ENCODE measurements at regions not wholly inside any gene's neighbourhood (a gene's known extent, or its start where the extent isn't known, plus 50 kb on each side); places are given as distances from the start of the nearest gene placed in this dataset.

DNA sequence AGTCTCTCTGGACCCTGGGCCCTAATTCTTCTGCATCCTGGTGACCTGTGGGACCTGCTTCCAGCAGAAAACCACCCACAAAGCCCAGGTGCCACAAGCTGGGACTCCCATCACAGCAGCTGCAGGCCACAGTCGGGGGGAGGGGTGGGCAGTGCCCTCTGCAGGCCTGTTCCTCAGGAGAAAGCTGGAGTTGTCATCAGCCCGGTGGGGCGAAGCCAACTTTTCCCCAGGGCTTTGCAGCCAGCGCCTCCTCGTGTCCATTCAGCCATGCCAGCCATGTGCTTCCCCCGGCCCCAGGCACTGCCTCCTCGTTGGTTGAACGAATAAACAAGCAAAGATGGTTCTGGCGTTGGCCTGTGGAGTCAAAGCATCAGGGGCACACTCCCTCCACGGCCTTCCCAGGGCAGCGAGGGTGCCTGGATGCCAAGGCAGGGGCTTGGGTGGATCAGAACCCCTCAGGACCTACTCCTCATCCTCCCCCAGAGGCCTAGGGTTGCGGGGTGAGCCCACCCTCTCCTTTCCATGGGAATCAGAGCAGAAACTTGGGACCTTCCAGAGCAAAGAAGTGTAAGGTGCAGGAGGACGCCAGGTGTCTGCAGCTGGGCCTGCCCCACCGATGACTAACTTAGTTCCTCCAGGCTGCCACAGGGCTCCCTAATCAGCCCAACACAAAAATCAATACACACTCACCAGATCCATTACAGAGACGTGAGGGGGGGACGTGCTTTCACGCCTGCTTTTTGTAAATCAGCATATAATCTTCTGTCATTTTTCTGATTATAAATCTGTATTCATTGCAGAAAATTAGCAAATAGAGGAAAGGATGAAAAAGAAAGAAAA lies 75.7 kb upstream of the RAB6C start:
- DNase-seq (ENCODE audit: low spot score), result no peak

DNA sequence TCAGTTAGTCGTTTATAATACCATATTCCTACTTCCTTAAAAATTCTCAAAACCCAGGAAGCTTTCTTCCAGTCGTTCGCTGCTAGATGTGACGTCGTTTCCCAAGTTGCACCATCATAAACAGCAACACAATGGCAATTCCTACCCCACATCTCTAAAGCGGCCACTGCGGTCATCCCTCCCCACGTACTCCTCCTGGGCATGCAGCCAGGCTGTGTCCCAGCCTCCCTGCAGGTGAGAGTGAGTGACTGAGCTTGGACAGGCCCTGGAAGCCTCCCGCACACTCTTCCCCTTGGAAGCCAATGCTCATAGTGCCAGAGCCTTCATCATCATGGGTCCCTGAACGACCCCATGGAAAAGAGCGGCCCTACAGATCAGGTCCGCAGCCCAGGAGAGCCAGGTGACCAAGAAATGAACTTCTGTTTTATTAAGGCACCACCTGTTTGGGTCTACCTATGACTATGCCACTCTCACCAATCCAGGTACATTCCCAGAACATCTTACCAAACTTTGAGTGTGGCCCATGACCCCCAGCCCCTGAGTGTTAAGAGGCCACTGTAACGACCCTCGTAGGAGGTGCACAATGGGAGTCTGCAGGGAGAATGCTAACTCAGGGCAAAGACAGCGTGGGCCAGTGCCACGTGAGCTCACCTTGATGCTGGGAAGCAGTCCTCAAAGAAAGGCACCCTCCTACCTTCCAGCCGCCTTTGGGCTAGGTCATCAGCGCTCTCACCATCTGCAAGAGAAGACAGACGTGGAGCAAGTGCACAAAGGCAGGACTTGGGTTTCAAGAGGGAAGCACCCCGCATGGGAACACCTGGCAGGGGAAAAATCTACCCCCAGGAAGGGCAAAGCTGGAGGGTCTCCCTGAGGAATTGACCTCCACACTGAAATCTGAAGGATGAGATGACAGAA lies 74.7 kb upstream of the RAB6C start:
- DNase-seq (ENCODE audit: low spot score), result no peak

DNA sequence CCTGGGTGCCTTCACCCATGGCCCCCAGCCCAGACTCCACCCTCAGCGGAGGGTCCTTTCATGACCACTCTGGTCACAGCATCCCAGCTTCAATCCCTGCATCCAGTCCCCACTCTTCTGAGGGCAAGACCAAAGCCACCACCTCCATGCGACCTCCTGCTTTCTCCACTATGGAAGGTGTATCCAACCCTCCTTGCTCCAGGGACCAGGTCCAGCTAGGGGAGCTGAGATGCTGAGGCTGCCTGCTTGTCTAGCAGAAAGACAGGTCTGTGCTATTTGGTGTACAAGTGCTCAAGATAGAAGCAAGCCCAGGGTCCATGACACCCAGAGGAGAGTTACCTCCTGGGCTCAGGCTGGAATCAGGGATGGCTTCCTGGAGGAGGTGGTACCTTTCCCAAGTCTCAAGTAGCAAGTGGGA lies 73.8 kb upstream of the RAB6C start:
- DNase-seq (ENCODE audit: low spot score), result no peak

DNA sequence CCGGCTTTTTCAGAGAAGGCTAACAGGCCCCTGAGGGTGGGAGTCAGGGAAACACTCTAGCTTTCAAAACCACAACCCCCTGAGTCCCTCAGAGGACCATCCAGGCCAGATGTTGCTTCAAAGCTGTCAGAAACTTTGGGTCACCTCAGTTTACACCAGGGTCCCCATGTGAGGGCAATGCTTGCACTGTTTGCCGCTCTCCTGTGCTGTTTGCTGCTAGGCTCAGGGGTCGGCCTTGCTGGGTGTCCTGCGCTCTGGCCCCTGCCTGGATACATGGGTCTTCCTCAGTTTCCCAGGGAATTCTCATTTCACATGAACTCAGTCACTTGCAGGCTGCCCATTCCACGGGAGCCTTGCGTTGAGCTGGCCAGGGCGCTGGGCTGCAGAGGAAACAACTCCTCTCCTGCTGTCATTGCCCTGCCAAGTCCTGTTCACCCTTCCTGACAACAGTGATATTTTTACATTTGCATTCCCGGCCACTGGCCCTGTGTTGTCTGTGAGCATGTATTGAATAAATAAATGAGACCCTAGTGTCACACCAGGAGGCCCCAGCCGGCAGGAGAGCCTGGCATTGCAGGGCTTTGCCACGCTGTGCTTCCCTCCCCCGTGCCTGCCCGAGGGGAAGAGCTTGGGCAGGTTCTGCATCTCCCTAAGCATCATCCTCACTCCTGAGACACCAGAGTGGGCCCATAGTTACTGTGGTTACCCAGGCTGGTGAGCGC lies 73.2 kb upstream of the RAB6C start:
- DNase-seq (ENCODE audit: low spot score), result no peak

DNA sequence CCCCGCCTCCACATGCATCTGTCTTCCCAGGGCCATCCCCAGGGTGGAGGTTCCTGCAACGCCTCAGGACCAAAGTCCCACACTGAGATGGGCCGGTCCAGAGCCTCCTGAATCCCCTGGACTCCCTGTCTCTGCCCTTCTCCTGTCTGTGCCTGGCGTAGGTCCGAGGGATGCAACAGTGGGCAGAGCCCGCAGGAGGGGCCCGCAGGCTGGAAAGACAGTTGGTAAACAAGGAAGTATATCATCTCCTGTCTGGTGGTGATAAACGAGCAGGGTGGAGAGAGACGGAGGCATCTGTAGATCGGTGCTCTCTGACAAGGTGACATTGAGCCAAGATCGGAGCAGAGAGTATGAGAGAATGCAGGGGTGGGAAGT lies 72.6 kb upstream of the RAB6C start:
- no peak for DNase-seq (ENCODE audit: low spot score)

DNA sequence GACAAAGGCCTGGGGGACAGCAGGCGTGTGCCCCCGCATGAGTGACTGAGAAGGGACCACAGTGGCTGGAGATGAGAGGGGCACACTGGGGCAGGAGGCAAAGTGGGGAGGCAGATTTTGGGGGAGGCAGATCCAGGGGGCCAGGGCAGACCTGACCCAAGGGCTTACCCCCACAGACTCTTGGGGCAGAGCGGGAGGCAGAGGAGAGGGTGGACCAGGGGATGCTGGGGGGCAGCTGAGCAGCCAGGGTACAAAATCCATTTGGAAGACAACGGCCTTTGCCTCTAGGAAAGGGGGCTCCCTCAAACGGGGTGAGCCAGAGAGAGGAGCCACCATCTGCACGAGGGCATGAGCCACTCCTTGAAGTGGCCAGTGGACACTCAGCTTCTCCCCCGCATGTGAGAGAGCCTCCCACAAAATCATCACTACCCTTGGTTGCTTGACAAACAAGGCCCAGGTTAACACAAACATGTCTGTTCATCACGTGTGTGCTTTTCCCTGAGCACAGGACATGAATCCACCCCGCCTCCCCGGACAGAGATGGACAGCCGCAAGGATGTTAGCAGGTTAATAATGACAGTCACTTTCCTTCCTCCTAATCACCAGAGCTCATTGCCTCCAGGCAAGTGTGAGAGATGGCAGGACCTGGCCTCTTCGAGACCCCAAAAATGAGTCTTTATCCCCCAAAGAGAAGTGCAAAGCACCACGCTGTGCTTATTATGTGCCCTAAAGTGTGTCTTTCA lies 72.0 kb upstream of the RAB6C start:
- no peak for DNase-seq (ENCODE audit: low spot score)

DNA sequence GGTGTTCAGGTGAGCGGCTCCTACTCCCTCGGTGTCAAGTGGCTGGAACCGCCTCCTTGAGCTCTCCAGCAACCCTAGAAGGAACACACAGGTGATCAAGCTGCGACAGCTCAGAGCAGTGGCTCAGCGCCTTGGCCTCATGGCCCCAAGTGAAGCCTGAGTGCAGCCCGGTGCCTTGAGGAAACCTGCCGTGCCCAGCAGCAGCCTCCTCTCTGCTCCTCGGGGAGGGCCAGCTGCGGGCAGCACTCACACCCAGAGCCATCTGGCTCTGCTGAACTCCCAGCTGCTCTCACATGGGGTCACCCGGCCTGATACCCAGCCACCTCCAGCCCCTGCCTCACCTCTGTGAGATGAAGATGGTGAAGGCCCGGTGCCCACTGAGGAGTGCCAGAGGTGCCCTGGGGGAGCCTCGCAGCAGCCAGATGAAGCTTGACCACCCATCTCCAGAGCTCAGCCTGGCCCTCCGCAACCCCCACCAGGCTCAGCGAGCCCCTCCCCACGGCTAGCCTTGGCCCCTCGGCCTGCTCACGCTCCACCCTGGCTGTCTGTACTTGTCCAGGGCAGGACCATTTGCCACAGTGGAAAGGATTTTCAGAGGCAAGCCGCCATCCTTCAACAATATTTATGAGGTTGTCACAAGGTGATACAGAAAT lies 70.6 kb upstream of the RAB6C start:
- no peak for DNase-seq (ENCODE audit: low spot score)

DNA sequence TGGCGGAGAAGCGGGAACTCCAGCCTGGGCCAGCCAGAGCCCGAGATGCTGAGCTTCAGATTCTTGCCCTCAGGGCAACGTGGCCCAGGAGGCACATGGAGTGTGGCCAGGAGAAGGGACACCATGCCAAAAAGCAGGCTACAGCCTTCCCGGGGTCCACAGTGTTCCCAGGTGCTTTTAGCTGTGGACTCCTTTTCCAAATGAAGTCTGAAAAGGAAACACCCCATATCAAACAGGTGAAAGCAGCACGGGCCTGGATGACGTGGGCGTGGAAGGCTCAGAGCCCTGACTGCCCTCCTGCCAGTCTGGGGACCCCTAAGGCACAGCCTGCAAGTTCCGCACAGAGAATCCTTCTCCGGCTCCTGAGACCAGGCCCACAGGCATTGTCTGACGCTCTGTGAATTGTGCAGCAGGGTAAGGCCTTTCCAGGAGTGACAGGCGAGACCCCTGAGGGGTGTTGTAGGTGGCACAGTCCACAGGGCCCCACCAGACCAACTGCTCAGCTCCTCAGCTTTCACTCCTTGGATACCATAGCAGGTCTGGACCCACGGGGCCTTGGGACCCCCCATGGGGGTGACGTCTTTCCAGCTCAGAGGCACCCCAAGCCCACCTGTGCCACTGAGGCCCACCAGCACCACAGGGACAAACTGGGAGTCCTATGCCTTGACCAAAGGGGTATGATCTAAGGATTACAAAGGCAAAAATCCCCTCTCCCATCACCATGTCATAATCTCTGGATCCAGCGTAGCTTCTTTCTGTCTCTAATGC lies 69.6 kb upstream of the RAB6C start:
- no peak for DNase-seq (ENCODE audit: low spot score)

DNA sequence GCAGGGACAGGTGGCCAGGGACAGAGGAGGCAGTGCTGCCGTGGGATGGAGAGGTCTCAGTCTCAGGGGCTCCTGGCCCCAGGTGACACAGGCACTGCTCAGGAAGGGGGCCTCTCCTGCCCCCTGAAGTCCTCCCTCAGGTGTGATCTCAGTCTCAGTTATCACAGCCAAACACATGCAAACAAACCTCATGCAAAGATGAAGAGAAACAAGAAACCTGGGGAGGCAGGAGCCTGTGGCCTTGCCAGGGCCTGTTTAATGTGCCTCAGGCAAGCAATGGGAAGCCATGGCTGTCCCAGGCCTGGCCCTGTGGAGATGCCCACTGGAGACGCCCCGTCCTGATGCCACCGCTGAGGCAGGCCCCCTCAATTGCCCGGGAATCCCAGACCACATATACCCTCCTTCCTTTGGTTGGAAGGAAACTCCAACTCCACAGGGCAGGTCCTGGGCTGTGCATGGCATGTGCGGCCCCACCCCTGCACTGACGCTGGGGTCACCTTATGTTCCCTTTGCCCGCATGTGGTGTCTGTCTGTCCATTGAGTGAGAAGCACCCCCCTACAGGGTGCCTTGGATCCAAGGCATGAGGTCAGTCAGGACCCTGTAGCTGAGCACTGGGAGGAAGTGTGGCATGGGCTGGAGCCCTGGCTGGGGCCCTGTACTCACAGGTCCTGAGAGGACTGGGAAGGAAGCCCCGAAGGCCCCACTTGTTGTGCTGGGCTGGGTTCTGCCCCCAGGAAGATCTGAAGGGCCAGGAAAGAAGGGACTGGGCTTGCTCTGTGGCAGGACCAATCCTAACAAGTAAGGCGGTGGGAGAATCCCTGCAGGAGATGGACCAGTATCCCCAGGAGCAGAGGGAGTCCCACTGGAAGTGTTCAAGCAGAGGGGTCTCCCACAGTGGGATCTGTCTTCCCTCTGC lies 68.8 kb upstream of the RAB6C start:
- DNase-seq (ENCODE audit: low spot score), result no peak

DNA sequence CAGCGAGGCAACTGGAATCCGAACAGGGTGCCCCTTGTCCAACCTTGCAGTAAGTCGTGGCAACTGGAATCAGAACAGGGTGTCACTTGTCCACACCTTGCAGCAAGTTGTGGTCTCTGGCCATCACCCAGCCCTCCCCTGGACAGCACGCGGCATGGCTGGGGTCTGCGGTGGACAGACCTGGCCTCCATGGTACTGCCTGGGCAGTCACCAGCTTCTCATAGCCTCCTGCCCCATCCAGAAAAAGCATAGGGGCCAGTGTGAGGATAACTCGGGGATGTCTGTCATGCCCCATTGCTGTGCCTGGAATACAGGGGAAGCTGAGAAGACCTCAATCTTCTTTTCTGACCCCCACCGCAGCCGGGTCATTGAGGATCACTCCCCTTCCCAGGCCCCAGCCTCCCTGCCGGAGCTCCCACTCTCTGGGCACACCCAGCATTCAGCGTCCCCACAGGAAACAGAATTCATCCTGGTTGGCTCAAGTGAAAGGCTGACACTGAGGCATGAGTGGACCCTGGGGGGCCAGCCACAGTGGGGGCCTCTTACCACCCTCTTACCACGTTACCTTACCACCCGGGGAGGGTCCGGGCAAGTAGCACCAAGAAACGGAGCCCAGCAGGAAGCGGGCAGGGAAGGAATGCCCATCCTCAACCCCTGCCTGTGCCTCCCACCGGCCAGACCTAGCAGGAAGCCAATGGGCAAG lies 68.0 kb upstream of the RAB6C start:
- DNase-seq (ENCODE audit: low spot score), result no peak

DNA sequence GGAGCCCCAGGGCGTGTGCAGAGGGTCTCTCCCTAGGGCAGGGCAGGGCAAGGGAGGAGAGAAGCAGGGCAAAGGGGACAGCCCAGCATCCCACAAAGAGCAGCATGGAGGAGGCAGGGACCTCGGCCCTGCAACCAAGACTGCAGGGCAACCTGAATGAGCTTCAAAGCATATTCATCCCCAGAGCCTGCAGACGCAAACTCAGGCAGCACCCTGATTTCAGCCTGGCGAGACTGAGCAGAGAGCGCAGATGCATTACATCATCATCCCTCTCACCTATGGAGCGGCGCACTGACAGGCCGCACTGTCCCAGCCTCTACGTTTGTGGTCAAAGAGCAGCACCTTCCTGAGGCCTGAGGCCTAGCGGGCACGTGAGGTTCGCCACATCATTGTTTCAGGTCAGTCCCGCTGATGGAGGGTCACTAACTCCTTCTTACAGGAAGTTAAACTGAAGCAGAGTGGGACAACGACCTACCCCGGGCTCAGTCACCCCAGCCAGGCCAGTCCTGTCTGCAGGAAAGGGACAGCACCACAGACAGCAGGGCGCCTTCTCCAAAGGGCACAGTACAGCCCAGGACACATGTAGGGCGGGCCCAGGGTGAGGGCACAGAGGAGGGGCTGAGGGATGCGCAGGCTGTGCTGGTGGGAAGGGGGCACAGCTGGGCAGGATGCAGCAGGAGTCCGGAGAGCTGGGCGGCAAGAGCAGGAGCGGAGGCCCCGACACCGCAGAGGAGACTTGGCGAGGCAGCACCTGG lies 67.2 kb upstream of the RAB6C start:
- DNase-seq (ENCODE audit: low spot score), result no peak

DNA sequence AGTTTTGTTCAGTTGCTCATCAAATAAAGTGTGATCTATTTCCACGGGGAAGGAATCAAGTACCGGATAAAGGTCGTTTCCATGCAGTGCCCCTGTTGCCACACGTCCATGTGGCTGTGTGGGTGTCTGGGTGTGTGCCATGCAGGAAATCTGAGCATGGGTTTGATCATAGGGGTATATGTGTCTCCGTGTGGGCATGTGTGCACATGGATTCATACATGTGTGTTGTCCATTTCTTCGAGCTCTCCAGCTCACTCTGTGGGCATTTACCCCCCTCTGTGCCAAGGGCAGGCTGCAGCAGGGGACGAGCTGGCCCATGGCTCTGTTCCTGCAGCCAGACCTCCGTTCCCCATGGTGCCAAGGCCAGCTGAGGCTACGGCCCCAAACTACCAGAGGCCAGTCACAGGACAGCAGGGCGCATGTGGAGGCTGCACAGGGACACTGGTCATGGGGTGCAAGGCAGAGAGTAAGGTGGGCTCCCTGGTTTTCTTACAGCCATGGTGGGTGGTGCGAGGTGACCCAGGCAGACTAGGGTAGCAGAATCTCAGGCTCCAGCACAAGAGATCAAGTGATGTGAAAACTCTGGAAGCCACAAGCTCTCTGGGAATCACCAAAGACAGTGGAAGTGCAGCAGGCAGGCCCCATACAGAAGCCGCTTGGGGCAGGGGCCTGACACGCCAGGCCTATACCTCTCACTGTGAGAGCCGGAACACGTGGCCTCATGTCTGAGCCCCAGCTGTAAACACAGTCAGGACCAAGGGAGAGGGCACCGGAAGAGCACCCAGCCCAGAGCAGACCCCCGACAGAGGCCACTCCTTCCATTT lies 66.4 kb upstream of the RAB6C start:
- no peak for DNase-seq (ENCODE audit: low spot score)

DNA sequence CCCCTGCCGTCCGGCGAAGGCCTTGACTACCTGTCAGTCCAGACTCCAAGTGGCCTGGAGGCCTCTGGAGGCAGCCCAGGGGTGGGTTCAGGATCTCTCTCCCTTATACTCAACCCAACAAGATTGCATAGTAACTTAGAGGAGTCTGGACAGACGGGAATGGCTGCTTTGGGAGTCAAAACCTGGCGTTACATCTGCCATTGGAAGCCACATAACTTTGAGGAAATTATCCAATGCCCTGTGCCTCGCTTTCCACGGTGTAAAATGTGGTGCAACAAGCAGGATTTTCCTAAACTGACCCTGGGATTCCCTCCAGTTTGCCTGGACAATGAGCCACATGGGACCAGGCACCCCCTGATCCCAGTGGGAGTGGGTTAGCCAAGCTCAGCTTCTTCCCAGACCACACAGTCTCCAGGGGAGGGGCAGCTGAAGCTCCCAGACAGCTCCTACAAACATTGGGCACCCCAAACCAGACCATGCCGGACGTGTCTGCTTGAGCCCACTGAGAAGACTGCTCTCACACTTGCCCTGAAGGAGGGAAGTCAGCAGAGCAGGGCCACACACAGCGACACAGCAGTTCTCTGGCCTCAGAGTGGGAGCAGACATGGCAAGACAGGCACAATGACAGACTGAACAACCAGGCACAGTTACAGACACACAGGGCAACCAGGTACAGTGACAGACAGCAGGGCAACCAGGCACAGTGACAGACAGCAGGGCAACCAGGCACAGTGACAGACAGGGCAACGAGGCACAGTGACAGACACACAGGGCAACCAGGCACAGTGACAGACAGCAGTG lies 65.6 kb upstream of the RAB6C start:
- no peak for DNase-seq (ENCODE audit: low spot score)

DNA sequence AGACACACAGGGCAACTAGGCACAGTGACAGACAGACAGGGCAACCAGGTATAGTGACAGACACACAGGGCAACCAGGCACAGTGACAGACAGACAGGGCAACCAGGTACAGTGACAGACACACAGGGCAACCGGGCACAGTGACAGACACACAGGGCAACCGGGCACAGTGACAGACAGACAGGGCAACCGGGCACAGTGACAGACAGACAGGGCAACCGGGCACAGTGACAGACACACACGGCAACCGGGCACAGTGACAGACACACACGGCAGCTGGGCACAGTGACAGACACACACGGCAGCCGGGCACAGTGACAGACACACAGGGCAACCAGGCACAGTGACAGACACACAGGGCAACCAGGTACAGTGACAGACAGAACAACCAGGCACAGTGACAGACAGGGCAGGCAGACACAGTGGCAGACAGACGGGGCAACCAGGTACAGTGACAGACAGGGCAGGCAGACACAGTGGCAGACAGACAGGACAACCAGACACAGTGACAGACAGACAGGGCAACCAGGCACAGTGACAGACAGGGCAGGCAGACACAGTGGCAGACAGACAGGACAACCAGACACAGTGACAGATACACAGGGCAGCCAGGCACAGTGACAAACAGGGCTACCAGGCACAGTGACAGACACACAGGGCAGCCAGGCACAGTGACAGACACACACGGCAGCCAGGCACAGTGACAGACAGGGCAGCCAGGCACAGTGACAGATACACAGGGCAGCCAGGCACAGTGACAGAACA lies 64.7 kb upstream of the RAB6C start:
- no peak for DNase-seq (ENCODE audit: low spot score)

DNA sequence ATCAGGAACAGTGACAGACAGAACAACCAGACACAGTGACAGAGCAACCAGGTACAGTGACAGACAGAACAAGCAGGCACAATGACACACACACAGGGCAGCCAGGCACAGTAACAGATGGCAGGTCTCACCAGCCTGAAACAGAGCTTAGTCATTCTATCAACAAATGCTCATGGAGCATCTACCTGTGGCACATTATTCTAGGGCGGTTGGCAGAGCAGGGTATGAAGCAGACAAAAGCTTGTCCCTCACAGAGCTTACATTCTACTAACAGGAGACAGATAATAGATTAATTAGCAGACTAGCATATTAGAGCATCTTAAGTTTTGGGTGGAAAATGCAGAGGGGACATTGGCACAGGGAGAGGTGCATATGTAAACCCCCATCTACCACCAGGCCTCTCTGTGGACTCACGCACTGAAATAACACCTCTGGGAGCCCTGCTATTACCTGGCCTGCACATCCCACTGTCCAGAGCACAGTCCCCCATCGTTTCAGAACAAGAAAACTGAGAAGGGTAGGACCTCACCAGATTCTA lies 64.1 kb upstream of the RAB6C start:
- DNase-seq (ENCODE audit: low spot score), result no peak

Data from HuH-7.5 (cell line).